ENCODE measurements at regions not wholly inside any gene's neighbourhood (a gene's known extent, or its start where the extent isn't known, plus 50 kb on each side); places are given as distances from the start of the nearest gene placed in this dataset.
"Not testable (repeated sequence)": the region's sequence is repeated elsewhere in the genome, so short reads cannot be mapped to it uniquely, and the experiment has no call there.

DNA sequence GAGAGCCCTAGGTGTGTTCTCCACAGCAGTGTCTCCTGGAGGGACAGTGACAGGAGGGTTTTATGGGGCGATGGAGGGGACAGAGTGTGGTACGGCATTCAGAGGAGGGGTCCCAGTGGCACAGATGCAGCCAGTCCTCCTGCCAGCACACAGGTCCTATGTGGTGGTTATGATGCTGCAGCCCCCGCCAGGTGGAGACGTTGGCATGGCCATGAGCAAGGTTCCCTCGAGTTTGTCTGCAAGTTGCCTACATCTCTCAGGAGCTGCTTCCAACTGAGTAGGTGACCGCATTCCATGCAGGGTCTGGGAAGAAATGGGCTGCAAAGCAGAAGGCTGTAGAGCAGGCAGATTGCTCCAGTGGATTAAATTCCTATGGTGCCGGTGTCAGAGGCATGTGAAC lies 646.0 kb downstream of the TBC1D22A start:
- no peak overlapping the region for H3K4me3 ChIP-seq (ENCODE audit: low read depth, low read length)
- in situ Hi-C loops (cut with HindIII; ENCODE audit: low sequenced_read_pairs): no loop called here
- DNase-seq (ENCODE audit: low read depth): no peak
- TF ChIP-seq CTCF (IDR thresholded peaks at IDR 0.05; ENCODE audit: low read depth, low read length, missing control alignments): no peak

GRCh38 chr22:47407461-47408025 lies 645.1 kb downstream of the TBC1D22A start:
- DNase-seq (ENCODE audit: low read depth): no peak
- in situ Hi-C loops (cut with HindIII; ENCODE audit: low sequenced_read_pairs): no loop called here
- H3K4me3 ChIP-seq (ENCODE audit: low read depth, low read length): no peak overlapping the region
- TF ChIP-seq CTCF (IDR thresholded peaks at IDR 0.05; ENCODE audit: low read depth, low read length, missing control alignments): no peak

DNA sequence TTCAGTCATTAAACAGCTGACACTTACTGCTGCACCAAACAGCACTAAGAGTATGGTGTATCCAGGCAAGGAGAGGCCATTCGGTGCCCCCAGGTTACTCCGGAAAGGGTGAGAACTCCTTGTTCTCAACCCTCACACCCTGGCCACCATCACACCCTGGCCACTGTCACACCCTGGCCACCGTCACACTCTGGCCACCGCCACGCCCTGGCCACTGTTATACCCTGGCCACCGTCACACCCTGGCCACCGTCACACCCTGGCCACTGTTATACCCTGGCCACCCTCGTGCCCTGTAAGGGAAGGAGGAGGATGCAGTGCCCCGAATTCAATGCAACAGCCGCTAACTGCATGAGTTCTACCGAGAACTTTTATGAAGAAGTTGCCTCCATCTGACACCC lies 644.4 kb downstream of the TBC1D22A start:
- in situ Hi-C loops (cut with HindIII; ENCODE audit: low sequenced_read_pairs): no loop called here
- no peak for TF ChIP-seq CTCF (IDR thresholded peaks at IDR 0.05; ENCODE audit: low read depth, low read length, missing control alignments)
- no peak overlapping the region for H3K4me3 ChIP-seq (ENCODE audit: low read depth, low read length)
- no peak for DNase-seq (ENCODE audit: low read depth)

DNA sequence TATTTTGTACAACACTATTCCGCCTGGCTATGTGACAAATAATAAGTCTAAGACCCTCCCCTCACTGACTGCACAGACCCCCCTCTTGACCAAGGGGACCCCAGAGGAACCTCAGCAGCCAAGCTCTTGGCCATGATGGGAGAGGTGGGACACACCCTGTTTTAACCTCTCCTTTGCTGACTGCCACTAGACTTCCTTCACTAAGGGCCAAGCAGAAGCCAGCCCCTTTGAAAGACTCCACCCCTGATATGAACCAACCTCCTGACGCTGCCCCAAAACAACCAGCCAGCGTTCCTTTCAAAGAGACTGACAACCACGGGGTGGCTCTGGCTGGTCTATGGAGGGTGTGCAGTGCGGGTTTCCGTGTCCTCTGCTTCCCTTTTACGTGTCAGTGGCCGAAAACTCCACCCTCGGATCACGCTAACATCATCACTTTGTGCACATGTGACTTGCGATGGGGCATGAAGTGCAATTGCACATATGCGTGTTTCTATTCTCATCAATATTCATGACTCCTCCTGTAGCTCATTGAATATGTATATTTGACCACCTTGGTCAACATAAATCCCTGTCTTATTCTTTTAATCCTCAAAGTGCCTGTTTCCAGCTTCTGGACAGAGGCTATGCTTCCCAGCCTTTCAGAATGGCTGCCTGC lies 643.9 kb downstream of the TBC1D22A start:
- no peak overlapping the region for H3K4me3 ChIP-seq (ENCODE audit: low read depth, low read length)
- in situ Hi-C loops (cut with HindIII; ENCODE audit: low sequenced_read_pairs): no loop called here
- no peak for DNase-seq (ENCODE audit: low read depth)
- no peak for TF ChIP-seq CTCF (IDR thresholded peaks at IDR 0.05; ENCODE audit: low read depth, low read length, missing control alignments)

DNA sequence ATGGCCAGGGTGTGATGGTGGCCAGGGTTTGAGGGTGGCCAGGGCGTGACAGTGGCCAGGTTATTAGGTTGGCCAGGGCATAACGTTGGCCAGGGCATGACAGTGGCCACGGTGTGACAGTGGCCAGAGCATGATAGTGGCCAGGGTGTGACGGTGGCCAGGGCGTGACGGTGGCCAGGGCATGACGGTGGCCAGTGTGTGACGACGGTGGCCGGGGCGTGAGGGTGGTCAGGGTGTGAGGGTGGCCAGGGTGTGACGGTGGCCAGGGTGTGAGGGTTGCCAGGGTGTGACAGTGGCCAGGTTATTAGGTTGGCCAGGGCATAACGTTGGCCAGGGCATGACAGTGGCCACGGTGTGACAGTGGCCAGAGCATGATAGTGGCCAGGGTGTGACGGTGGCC lies 642.8 kb downstream of the TBC1D22A start:
- H3K4me3 ChIP-seq (ENCODE audit: low read depth, low read length); in situ Hi-C loops (cut with HindIII; ENCODE audit: low sequenced_read_pairs); DNase-seq (ENCODE audit: low read depth): not testable (repeated sequence)

GRCh38 chr22:47402876-47403525 lies 640.6 kb downstream of the TBC1D22A start:
- no peak for TF ChIP-seq CTCF (IDR thresholded peaks at IDR 0.05; ENCODE audit: low read depth, low read length, missing control alignments)
- no peak overlapping the region for H3K4me3 ChIP-seq (ENCODE audit: low read depth, low read length)
- in situ Hi-C loops (cut with HindIII; ENCODE audit: low sequenced_read_pairs): no loop called here
- no peak for DNase-seq (ENCODE audit: low read depth)
